Keratinocyte (primary cell): ENCODE measurements at regions not wholly inside any gene's neighbourhood (a gene's known extent, or its start where the extent isn't known, plus 50 kb on each side); places are given as distances from the start of the nearest gene placed in this dataset.

Experiments
- DNase-seq: peaks from one replicate; pipeline ENCODE4 v3.0.0-alpha.2; 2011; ENCODE audit warnings: low read depth, missing footprints, low spot score
- FAIRE-seq: peaks from 2 replicates; lab custom pipeline; 2011; peaks lifted over from hg19 to GRCh38; lab: Jason Lieb, UNC
- H2AFZ ChIP-seq: 2 replicates; pipeline ENCODE4 v1.6.0; 2012; ENCODE audit warnings: low read length, control low read depth, inconsistent platforms; ENCODE audit not compliant: control insufficient read depth
- H3K27ac ChIP-seq: 2 replicates; pipeline ENCODE4 v1.5.1; 2011; ENCODE audit warnings: low read length; ENCODE audit not compliant: control insufficient read depth, insufficient read depth
- H3K27me3 ChIP-seq: 3 replicates; pipeline ENCODE4 v1.6.0; 2011; ENCODE audit warnings: low read length; ENCODE audit not compliant: control insufficient read depth, insufficient read depth; ENCODE audit errors: extremely low read depth
- H3K36me3 ChIP-seq, 2 experiments: 2 replicates in 1 of 2; 3 replicates in 1 of 2; pipeline ENCODE4 v1.5.1; 2011; ENCODE audit warnings: low read length in 2 of 2, mild to moderate bottlenecking in 1 of 2; ENCODE audit not compliant: control insufficient read depth in 2 of 2, insufficient read depth in 2 of 2; ENCODE audit errors: extremely low read depth in 1 of 2
- H3K4me1 ChIP-seq: 3 replicates; pipeline ENCODE4 v1.5.1; 2011; ENCODE audit warnings: low read length; ENCODE audit not compliant: control insufficient read depth, insufficient read depth; ENCODE audit errors: extremely low read depth
- H3K4me2 ChIP-seq: 3 replicates; pipeline ENCODE4 v1.6.0; 2011; ENCODE audit warnings: low read depth, low read length; ENCODE audit not compliant: control insufficient read depth, insufficient read depth; ENCODE audit errors: extremely low read depth
- H3K4me3 ChIP-seq, 3 experiments: fragments of 200-600 bp in 1 of 3; sonication (generic) in 1 of 3; 2 replicates in 2 of 3; 3 replicates in 1 of 3; pipeline ENCODE4 v1.5.1; 2011 to 2016; ENCODE audit warnings: low read length in 3 of 3, mild to moderate bottlenecking in 3 of 3, control low read depth in 2 of 3, inconsistent platforms in 1 of 3, low read depth in 1 of 3, mixed read lengths in 1 of 3, mixed run types in 1 of 3, moderate library complexity in 1 of 3; ENCODE audit not compliant: control insufficient read depth in 2 of 3, insufficient read depth in 2 of 3; ENCODE audit errors: extremely low read depth in 1 of 3
- H3K79me2 ChIP-seq: 2 replicates; pipeline ENCODE4 v1.6.0; 2012; ENCODE audit warnings: low read length; ENCODE audit not compliant: control insufficient read depth, insufficient read depth
- H3K9ac ChIP-seq: 3 replicates; pipeline ENCODE4 v1.6.0; 2011; ENCODE audit warnings: low read length; ENCODE audit not compliant: control insufficient read depth, insufficient read depth; ENCODE audit errors: extremely low read depth
- H3K9me1 ChIP-seq: 3 replicates; pipeline ENCODE4 v1.6.0; 2011; ENCODE audit warnings: low read length; ENCODE audit not compliant: control insufficient read depth, insufficient read depth; ENCODE audit errors: extremely low read depth
- H3K9me3 ChIP-seq: 2 replicates; pipeline ENCODE4 v1.5.1; 2012; ENCODE audit warnings: low read depth, low read length; ENCODE audit not compliant: control insufficient read depth
- H4K20me1 ChIP-seq: 3 replicates; pipeline ENCODE4 v1.6.0; 2011; ENCODE audit warnings: low read length; ENCODE audit not compliant: control insufficient read depth, insufficient read depth; ENCODE audit errors: extremely low read depth
- EZH2 ChIP-seq: IDR thresholded peaks from one replicate; pipeline ENCODE4 v1.6.1; 2012; ENCODE audit warnings: inconsistent platforms, mild to moderate bottlenecking, low read length, moderate library complexity
- dilution Hi-C: fragments of 300-500 bp; cut with MboI; formaldehyde crosslinking; loops from one replicate; pipeline ENCODE4 v1.7.0; 2020; ENCODE audit warnings: low sequenced_read_pairs; ENCODE audit not compliant: extremely low pct_ligation_motif_present
- TF ChIP-seq, protein P1 (sequence below), 3 experiments: IDR thresholded peaks in 1 of 3; conservative IDR thresholded peaks in 1 of 3; optimal IDR thresholded peaks in 1 of 3; 2 replicates in 2 of 3; 3 replicates in 1 of 3; pipeline versions ENCODE3 to v1.5.1; 2011; ENCODE audit warnings: low read length in 3 of 3, mild to moderate bottlenecking in 3 of 3, moderate library complexity in 2 of 3, control low read depth in 1 of 3, inconsistent platforms in 1 of 3; ENCODE audit not compliant: insufficient read depth in 2 of 3; ENCODE audit errors: extremely low read depth in 1 of 3

DNA sequence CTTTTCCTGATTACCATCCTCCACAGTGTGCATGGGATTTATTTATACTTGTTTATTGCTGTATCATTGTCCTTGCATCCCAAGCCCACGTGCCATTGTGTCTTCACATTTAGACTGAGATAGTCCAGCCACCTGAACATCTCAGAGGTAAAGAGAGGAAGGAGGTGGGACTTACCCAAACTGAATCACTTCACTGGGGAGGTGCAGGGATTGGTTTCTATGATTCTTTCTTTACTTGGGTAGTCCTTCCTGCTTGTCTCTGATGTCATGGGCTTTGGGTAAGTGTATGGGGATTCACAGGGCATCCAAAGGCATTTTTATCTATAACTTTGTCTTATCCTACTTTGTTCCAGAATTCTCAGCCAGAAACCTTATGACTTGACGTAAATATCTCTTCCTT is 141.5 kb upstream of the UMPS start:
- FAIRE-seq = no peak
- H3K4me1 ChIP-seq = peaks cover 20% of the 10 kb centered on the region

DNA sequence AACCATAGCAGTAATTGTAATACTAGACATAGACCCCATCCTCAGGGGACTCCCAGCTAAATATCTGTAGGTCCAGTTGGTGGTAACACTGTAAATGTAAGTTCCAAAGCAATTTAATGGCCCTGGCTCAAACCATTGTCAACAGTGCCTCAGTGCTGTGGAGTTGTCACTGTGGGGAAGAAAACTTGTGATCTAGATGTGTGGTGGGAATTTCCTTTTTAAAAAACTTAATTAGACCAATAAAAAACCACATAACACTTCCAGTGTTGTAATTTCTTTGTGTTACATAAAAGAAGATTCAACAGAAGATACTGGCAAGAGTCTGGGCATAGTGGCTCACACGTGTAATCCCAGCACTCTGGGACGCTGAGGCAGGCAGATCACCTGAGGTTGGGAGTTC is 138.6 kb upstream of the UMPS start:
- H3K4me2 ChIP-seq = no peak overlapping the region
- DNase-seq = no peak
- H3K4me3 ChIP-seq = no peak overlapping the region
- H3K4me1 ChIP-seq = peaks cover 15% of the 10 kb centered on the region
- no peaks in the 10 kb centered on the region for H3K36me3 ChIP-seq
- H3K27me3 ChIP-seq = peaks cover 5% of the 10 kb centered on the region
- TF ChIP-seq EZH2 = no peak
- TF ChIP-seq, protein P1, sequence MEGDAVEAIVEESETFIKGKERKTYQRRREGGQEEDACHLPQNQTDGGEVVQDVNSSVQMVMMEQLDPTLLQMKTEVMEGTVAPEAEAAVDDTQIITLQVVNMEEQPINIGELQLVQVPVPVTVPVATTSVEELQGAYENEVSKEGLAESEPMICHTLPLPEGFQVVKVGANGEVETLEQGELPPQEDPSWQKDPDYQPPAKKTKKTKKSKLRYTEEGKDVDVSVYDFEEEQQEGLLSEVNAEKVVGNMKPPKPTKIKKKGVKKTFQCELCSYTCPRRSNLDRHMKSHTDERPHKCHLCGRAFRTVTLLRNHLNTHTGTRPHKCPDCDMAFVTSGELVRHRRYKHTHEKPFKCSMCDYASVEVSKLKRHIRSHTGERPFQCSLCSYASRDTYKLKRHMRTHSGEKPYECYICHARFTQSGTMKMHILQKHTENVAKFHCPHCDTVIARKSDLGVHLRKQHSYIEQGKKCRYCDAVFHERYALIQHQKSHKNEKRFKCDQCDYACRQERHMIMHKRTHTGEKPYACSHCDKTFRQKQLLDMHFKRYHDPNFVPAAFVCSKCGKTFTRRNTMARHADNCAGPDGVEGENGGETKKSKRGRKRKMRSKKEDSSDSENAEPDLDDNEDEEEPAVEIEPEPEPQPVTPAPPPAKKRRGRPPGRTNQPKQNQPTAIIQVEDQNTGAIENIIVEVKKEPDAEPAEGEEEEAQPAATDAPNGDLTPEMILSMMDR (optimal IDR thresholded peaks at IDR 0.05 in 1 of 3, IDR thresholded peaks at IDR 0.05 in 1 of 3, conservative IDR thresholded peaks at IDR 0.05 in 1 of 3; ENCODE audit: extremely low read depth in 1 of 3, insufficient read depth in 2 of 3, low read length in 3 of 3) = no peak
- H3K9me1 ChIP-seq = no peaks in the 10 kb centered on the region
- no peaks in the 10 kb centered on the region for H3K9me3 ChIP-seq
- no peaks in the 10 kb centered on the region for H4K20me1 ChIP-seq
- no peaks in the 10 kb centered on the region for H3K79me2 ChIP-seq
- H3K27ac ChIP-seq = no peak overlapping the region
- no peak overlapping the region for H3K9ac ChIP-seq
- no peak overlapping the region for H2AFZ ChIP-seq
- no peak for FAIRE-seq
- dilution Hi-C loops = no loop called here

More for the DNA sequence above, 141.5 kb upstream of the UMPS start:
- H3K9me1 ChIP-seq = no peaks in the 10 kb centered on the region
- no peak overlapping the region for H3K27ac ChIP-seq
- H3K27me3 ChIP-seq = peaks cover 32% of the 10 kb centered on the region
- no peak overlapping the region for H3K4me2 ChIP-seq
- no peak overlapping the region for H3K4me3 ChIP-seq
- no peaks in the 10 kb centered on the region for H3K9me3 ChIP-seq
- H3K9ac ChIP-seq = no peak overlapping the region
- H3K36me3 ChIP-seq = no peaks in the 10 kb centered on the region
- dilution Hi-C loops = no loop called here
- TF ChIP-seq EZH2 = no peak
- TF ChIP-seq, protein P1 (optimal IDR thresholded peaks at IDR 0.05 in 1 of 3, IDR thresholded peaks at IDR 0.05 in 1 of 3, conservative IDR thresholded peaks at IDR 0.05 in 1 of 3; ENCODE audit: extremely low read depth in 1 of 3, insufficient read depth in 2 of 3, low read length in 3 of 3) = no peak
- H4K20me1 ChIP-seq = no peaks in the 10 kb centered on the region
- no peak for DNase-seq
- H3K79me2 ChIP-seq = no peaks in the 10 kb centered on the region
- no peak overlapping the region for H2AFZ ChIP-seq
